Fibroblast of lung (primary cell): ENCODE measurements at regions not wholly inside any gene's neighbourhood (a gene's known extent, or its start where the extent isn't known, plus 50 kb on each side); places are given as distances from the start of the nearest gene placed in this dataset.

Source experiments
- EZH2 ChIP-seq: IDR thresholded peaks from 2 replicates; pipeline ENCODE4 v1.5.1; 2012; ENCODE audit warnings: low read length, control low read depth, mild to moderate bottlenecking; ENCODE audit errors: missing control alignments
- TF ChIP-seq, protein P1 (sequence below), 2 donors: IDR thresholded peaks in 1 of 2; conservative IDR thresholded peaks in 1 of 2; 1 replicate in 1 of 2; 2 replicates in 1 of 2; pipeline ENCODE4 v1.5.1; 2011 to 2012; ENCODE audit warnings: low read length in 2 of 2, control low read depth in 1 of 2, inconsistent platforms in 1 of 2, low read depth in 1 of 2, mild to moderate bottlenecking in 1 of 2

DNA sequence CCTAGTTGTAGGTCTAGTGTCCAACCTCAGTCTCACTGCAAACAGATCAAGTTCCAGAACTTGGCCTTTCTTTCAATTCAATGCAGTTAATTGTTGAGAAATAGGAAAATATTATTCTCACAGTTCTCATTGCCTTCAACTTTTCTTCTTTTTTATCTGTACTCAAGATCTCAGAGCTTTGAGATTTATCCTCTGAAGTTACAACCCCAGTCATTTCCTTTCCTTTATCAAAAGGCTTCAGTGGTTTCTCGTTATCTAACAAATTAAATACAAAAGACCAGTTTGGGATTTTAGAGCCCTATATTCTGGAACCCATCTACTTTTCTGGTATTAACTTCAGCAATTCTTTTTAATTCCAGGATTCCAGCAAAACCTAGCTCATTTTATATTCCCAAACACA is 130.2 kb downstream of the TMA16 start:
- TF ChIP-seq, protein P1, sequence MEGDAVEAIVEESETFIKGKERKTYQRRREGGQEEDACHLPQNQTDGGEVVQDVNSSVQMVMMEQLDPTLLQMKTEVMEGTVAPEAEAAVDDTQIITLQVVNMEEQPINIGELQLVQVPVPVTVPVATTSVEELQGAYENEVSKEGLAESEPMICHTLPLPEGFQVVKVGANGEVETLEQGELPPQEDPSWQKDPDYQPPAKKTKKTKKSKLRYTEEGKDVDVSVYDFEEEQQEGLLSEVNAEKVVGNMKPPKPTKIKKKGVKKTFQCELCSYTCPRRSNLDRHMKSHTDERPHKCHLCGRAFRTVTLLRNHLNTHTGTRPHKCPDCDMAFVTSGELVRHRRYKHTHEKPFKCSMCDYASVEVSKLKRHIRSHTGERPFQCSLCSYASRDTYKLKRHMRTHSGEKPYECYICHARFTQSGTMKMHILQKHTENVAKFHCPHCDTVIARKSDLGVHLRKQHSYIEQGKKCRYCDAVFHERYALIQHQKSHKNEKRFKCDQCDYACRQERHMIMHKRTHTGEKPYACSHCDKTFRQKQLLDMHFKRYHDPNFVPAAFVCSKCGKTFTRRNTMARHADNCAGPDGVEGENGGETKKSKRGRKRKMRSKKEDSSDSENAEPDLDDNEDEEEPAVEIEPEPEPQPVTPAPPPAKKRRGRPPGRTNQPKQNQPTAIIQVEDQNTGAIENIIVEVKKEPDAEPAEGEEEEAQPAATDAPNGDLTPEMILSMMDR (conservative IDR thresholded peaks at IDR 0.05 in 1 of 2, IDR thresholded peaks at IDR 0.05 in 1 of 2; ENCODE audit: low read depth in 1 of 2, low read length in 2 of 2) = no peak
- TF ChIP-seq EZH2 = no peak
